Natural killer cell (primary cell): ENCODE measurements at regions not wholly inside any gene's neighbourhood (a gene's known extent, or its start where the extent isn't known, plus 50 kb on each side); places are given as distances from the start of the nearest gene placed in this dataset.
"Not testable (repeated sequence)": the region's sequence is repeated elsewhere in the genome, so short reads cannot be mapped to it uniquely, and the experiment has no call there.

ENCODE experiments used
- ATAC-seq, 3 donors: fragments of 150-1000 bp in 2 of 3; fragments of 200-7000 bp in 1 of 3; cut with Tn5 transposase; 1 replicate in 1 of 3; 2 replicates in 2 of 3; pipeline ENCODE4 v1.10.0; 2021; ENCODE audit warnings: mild to moderate bottlenecking in 2 of 3, moderate library complexity in 2 of 3
- DNase-seq, 2 donors: peaks; one replicate each; pipeline versions ENCODE4 v3.0.0 to v3.0.0-alpha.2; 2013 to 2021; ENCODE audit warnings: mixed read lengths in 1 of 2
- H3K27ac ChIP-seq: one replicate; pipeline ENCODE4 v1.5.1; 2013; ENCODE audit warnings: mild to moderate bottlenecking, low read length
- H3K27me3 ChIP-seq: one replicate; pipeline ENCODE4 v1.6.1; 2013; ENCODE audit warnings: low read length; ENCODE audit not compliant: control insufficient read depth, insufficient read depth
- H3K36me3 ChIP-seq: one replicate; pipeline ENCODE4 v1.6.1; 2013; ENCODE audit warnings: low read length; ENCODE audit not compliant: control insufficient read depth, insufficient read depth
- H3K4me1 ChIP-seq: one replicate; pipeline ENCODE4 v1.6.1; 2013; ENCODE audit warnings: low read length; ENCODE audit not compliant: control insufficient read depth, insufficient read depth
- H3K4me3 ChIP-seq: one replicate; pipeline ENCODE4 v1.5.1; 2013; ENCODE audit warnings: low read length
- H3K9me3 ChIP-seq: one replicate; pipeline ENCODE4 v1.6.1; 2013; ENCODE audit warnings: low read length; ENCODE audit not compliant: control insufficient read depth, insufficient read depth
- H3K27ac Mint-ChIP-seq, 2 donors: one replicate each; pipeline ENCODE4 v1.8.0; 2022; ENCODE audit warnings: mild to moderate bottlenecking in 2 of 2, mixed read lengths in 2 of 2, moderate library complexity in 1 of 2
- H3K27me3 Mint-ChIP-seq, 2 donors: one replicate each; pipeline ENCODE4 v1.8.0; 2022; ENCODE audit warnings: low read depth in 2 of 2, mixed read lengths in 2 of 2
- H3K36me3 Mint-ChIP-seq: one replicate; pipeline ENCODE4 v1.8.0; 2022; ENCODE audit warnings: mixed read lengths
- H3K4me1 Mint-ChIP-seq, 2 donors: one replicate each; pipeline ENCODE4 v1.8.0; 2022; ENCODE audit warnings: mixed read lengths in 2 of 2
- H3K4me3 Mint-ChIP-seq: one replicate; pipeline ENCODE4 v1.8.0; 2022; ENCODE audit warnings: mild to moderate bottlenecking, moderate library complexity, mixed read lengths
- H3K9me3 Mint-ChIP-seq, 2 donors: one replicate each; pipeline ENCODE4 v1.8.0; 2022; ENCODE audit warnings: mixed read lengths in 2 of 2
- WGBS: methylation state at CpG from one replicate; pipeline ENCODE4 v1.1.7; 2013; ENCODE audit warnings: missing lambda C conversion rate; ENCODE audit not compliant: insufficient coverage; 5-methylcytosine and 5-hydroxymethylcytosine counted together
- intact Hi-C: fragments of 100-400 bp; cut with micrococcal nuclease; formaldehyde crosslinking; loops from one replicate; pipeline ENCODE4 v1.14.2; 2022
- TF ChIP-seq, protein P1 (sequence below): fragments of 200-600 bp; IDR thresholded peaks from one replicate; pipeline ENCODE4 v1.8.0; 2022; ENCODE audit warnings: antibody characterized with exemption

DNA sequence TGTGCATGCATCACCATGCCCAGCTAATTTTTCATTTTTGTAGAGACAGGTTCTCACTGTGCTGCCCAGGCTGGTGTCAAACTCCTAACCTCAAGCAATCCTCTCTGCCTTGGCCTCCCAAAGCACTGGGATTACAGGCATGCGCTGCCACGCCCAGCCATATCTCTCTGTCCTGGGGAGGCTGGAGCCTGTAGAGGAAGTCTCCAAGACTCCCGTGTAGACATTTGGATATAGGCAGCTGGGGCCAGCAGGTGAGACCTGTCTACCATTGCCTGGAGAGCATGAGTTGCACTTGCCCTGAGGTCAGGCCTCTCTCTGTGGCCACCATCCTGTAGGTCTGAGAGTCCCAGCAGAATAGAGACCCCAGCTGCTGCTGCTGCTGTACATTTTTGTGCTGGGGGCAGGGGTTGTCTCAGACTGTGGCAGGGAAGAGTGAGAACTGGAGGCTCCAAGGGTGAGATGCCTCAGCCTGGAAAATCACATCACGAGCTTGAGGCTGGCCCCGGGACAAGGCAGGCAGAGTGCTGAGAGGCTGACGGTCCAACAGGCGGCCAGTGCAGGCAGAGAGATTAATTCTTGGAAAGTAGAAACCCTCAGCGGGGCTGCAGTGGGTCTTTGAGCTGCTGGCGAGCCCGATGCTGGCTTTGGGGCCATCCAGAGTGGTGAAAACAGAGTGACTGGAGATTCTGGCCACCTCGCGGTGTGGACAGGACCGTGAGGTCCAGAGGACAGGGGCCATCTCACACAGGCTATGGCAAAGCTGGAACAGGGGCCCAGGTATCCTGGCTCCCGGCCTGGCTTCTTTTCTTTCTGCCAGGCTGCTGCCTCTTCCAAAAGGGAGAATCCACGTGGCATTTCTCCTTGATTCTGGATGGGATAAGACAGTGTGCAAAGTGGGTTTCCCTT is 60.9 kb downstream of the TMEM270 start:
- intact Hi-C loops: no loop called here

DNA sequence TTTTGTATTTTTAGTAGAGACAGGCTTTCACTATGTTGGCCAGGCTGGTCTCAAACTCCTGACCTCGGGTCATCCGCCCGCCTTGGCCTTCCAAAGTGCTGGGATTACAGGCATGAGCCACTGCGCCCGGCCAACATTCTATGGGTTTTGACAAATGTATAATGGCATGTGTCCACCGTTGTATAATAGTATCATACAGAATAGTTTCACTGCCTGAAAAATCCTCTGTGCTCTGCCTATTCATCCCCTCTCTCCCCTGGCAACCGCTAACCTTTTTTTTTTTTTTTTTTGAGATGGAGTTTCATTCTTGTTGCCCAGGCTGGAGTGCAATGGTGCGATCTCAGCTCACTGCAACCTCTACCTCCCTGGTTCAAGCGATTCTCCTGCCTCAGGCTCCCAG is 67.7 kb downstream of the TMEM270 start:
- H3K27me3 Mint-ChIP-seq: not testable (repeated sequence)
- 96% methylated on average over 8 of the region's 9 CpGs for WGBS

More for the DNA sequence above, 60.9 kb downstream of the TMEM270 start:
- Histone ChIP-seq H3K4me3 (no peak overlapping the region), H3K4me1 (no peaks in the 10 kb centered on the region), H3K27me3 (no peaks in the 10 kb centered on the region), H3K36me3 (no peaks in the 10 kb centered on the region), H3K9me3 (no peaks in the 10 kb centered on the region), H3K27ac (no peak overlapping the region)
- Mint-ChIP-seq H3K27ac (no peak overlapping the region), H3K27me3 (peaks cover 0 to 8% of the 10 kb centered on the region in 2 donors), H3K4me3 (no peak overlapping the region), H3K9me3 (no peaks in the 10 kb centered on the region), H3K4me1 (no peaks in the 10 kb centered on the region), H3K36me3 (no peaks in the 10 kb centered on the region)
- ATAC-seq (no peak), DNase-seq (no peak)
- TF ChIP-seq, protein P1, sequence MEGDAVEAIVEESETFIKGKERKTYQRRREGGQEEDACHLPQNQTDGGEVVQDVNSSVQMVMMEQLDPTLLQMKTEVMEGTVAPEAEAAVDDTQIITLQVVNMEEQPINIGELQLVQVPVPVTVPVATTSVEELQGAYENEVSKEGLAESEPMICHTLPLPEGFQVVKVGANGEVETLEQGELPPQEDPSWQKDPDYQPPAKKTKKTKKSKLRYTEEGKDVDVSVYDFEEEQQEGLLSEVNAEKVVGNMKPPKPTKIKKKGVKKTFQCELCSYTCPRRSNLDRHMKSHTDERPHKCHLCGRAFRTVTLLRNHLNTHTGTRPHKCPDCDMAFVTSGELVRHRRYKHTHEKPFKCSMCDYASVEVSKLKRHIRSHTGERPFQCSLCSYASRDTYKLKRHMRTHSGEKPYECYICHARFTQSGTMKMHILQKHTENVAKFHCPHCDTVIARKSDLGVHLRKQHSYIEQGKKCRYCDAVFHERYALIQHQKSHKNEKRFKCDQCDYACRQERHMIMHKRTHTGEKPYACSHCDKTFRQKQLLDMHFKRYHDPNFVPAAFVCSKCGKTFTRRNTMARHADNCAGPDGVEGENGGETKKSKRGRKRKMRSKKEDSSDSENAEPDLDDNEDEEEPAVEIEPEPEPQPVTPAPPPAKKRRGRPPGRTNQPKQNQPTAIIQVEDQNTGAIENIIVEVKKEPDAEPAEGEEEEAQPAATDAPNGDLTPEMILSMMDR: no peak
- 85% methylated on average over 14 of the region's 15 CpGs for WGBS

DNA sequence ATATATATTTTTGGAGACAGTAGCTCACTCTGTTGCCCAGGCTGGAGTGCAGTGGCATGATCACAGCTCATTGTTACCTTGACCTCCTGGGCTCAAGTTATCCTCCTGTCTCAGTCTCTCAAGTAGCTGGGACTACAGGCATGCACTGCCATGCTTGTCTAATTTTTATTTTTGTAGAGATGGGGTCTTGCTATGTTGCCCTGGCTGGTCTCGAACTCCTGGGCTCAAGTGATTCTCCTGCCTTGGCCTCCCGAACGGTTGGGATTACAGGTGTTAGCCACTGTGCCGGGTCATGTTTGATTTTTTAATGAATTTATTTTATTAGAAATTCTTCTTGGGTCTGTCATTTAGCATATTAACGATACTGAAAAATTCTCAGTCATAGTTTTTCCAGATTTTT is 70.5 kb downstream of the TMEM270 start:
- H3K9me3 ChIP-seq: no peaks in the 10 kb centered on the region
- intact Hi-C loops: no loop called here
- no peaks in the 10 kb centered on the region for H3K4me1 Mint-ChIP-seq
- no peaks in the 10 kb centered on the region for H3K9me3 Mint-ChIP-seq
- TF ChIP-seq, protein P1: no peak
- no peak overlapping the region for H3K27ac ChIP-seq
- H3K4me1 ChIP-seq: no peaks in the 10 kb centered on the region
- ATAC-seq: no peak
- H3K27ac Mint-ChIP-seq: no peak overlapping the region
- no peaks in the 10 kb centered on the region for H3K27me3 ChIP-seq
- no peaks in the 10 kb centered on the region for H3K36me3 ChIP-seq
- DNase-seq: no peak
- whole genome bisulfite sequencing: 97% methylated on average over 4 of the region's 5 CpGs
- peaks cover 9% of the 10 kb centered on the region in 2 donors for H3K27me3 Mint-ChIP-seq
- H3K4me3 Mint-ChIP-seq: no peak overlapping the region
- no peak overlapping the region for H3K4me3 ChIP-seq
- H3K36me3 Mint-ChIP-seq: no peaks in the 10 kb centered on the region

More for the DNA sequence above, 67.7 kb downstream of the TMEM270 start:
- intact Hi-C loops, H3K27me3 ChIP-seq, H3K27ac Mint-ChIP-seq, H3K4me3 Mint-ChIP-seq, H3K36me3 Mint-ChIP-seq, H3K27ac ChIP-seq, H3K36me3 ChIP-seq, H3K9me3 Mint-ChIP-seq, H3K4me1 ChIP-seq, H3K4me1 Mint-ChIP-seq, DNase-seq, H3K9me3 ChIP-seq, H3K4me3 ChIP-seq, ATAC-seq: not testable (repeated sequence)

DNA sequence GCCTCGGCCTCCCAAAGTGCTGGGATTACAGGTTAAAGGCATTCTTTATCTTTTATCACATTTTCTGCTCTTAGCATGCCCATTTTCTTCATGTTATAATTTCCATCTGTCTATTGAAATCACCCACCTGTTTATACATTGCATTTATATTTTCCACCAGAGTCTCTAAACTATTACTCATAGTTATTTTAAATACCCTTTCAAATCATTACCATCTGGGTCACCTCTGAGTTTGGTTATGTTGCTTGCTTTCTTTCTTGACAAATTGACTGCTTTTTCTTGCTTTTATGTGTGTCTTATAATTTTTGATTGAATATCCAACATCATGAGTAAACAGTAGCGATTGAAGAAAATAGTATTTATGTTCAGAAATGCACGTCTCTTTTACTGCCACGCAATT is 71.4 kb downstream of the TMEM270 start:
- intact Hi-C loops: no loop called here
- H3K9me3 Mint-ChIP-seq: no peaks in the 10 kb centered on the region
- H3K27ac Mint-ChIP-seq: no peak overlapping the region
- no peak for ATAC-seq
- Histone ChIP-seq H3K4me3 (no peak overlapping the region), H3K9me3 (no peaks in the 10 kb centered on the region), H3K27me3 (no peaks in the 10 kb centered on the region), H3K4me1 (no peaks in the 10 kb centered on the region), H3K36me3 (no peaks in the 10 kb centered on the region), H3K27ac (no peak overlapping the region)
- DNase-seq: no peak
- TF ChIP-seq, protein P1: no peak
- H3K4me3 Mint-ChIP-seq: no peak overlapping the region
- H3K4me1 Mint-ChIP-seq: no peaks in the 10 kb centered on the region
- H3K36me3 Mint-ChIP-seq: no peaks in the 10 kb centered on the region
- WGBS: 97% methylated on average over 4 of the region's 4 CpGs
- peaks cover 9% of the 10 kb centered on the region in 2 donors for H3K27me3 Mint-ChIP-seq
